ENCODE measurements at regions not wholly inside any gene's neighbourhood (a gene's known extent, or its start where the extent isn't known, plus 50 kb on each side); places are given as distances from the start of the nearest gene placed in this dataset.
"Not testable (repeated sequence)": the region's sequence is repeated elsewhere in the genome, so short reads cannot be mapped to it uniquely, and the experiment has no call there.

DNA sequence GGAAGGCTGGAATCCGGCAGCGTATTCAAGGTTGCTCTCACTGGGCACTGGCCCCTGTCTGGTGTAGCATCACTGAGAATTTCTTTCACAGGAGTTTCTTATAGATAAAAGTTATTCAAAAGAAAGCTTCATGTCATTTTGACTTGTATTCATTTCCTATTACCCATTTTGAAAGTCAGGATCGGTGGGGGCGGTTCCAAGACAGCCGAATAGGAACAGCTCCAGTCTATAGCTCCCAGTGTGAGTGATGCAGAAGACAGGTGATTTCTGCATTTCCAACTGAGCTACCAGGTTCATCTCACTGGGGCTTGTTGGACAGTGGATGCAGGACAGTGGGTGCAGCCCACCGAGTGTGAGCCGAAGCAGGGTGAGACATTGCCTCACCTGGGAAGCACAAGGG is 51.5 kb upstream of the CDC42EP3 start:
- H3K4me3 ChIP-seq (ENCODE audit: low read length); DNase-seq (ENCODE audit: low read depth): not testable (repeated sequence)

DNA sequence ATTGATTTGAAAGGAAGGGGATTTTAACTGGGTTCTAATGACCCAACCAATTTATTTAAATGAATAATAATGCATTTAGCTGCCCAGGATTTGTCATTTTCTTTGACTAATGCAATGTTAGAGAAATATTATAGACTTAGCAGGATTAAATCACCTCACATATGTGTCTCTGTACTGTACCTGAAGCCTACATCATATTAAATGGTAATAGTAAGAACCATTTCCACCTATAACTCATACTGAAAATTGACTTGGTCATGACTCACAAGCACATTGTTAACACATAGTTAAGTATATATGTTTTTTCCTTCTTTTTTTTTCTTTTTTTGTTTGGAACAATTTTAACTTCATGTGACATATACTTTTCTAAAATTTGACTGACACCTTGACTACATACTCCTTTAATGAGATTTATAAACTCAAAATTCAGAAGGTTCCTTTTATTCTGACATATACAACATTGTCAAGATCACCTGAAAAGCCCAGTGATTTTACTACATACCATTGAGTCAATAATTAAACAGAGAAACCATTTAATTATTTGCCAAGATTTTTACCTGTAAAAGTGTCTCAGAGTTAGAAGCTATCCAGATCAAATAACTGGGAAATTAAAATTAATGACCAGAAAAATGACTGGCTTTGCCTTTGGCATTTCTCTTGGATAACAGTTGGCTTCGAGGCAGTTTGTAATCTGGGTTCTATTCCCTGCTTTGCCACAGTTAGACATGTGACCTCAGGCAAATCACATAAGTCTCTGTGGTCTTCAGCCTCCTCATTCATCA is 58.8 kb upstream of the CDC42EP3 start:
- H3K4me3 ChIP-seq (ENCODE audit: low read length), result no peak overlapping the region
- TF ChIP-seq, protein P1, sequence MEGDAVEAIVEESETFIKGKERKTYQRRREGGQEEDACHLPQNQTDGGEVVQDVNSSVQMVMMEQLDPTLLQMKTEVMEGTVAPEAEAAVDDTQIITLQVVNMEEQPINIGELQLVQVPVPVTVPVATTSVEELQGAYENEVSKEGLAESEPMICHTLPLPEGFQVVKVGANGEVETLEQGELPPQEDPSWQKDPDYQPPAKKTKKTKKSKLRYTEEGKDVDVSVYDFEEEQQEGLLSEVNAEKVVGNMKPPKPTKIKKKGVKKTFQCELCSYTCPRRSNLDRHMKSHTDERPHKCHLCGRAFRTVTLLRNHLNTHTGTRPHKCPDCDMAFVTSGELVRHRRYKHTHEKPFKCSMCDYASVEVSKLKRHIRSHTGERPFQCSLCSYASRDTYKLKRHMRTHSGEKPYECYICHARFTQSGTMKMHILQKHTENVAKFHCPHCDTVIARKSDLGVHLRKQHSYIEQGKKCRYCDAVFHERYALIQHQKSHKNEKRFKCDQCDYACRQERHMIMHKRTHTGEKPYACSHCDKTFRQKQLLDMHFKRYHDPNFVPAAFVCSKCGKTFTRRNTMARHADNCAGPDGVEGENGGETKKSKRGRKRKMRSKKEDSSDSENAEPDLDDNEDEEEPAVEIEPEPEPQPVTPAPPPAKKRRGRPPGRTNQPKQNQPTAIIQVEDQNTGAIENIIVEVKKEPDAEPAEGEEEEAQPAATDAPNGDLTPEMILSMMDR (IDR thresholded peaks at IDR 0.05; ENCODE audit: insufficient read depth, low read depth, low read length, missing control alignments), result no peak
- DNase-seq (ENCODE audit: low read depth), result peak; percentile 5

DNA sequence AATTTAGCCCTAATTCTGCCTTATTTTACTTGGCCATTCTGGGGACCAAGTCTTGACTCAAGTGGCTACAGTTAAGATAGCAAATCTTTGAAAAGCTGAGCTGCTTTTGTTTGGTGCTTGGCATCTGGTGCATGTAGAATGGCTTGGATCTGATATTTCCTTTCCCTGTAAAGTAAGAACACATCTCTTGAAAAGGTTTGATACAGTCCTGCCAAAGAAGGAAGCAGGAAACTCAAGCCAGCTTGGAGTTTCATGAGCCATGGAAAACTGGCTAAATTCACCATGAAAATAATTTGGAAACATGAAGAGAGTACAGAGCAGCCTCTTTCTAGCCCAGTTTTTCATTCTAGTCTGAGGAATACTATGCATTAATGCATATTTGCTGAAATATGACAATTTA is 61.0 kb upstream of the CDC42EP3 start:
- not testable (repeated sequence) for DNase-seq (ENCODE audit: low read depth); H3K4me3 ChIP-seq (ENCODE audit: low read length)

DNA sequence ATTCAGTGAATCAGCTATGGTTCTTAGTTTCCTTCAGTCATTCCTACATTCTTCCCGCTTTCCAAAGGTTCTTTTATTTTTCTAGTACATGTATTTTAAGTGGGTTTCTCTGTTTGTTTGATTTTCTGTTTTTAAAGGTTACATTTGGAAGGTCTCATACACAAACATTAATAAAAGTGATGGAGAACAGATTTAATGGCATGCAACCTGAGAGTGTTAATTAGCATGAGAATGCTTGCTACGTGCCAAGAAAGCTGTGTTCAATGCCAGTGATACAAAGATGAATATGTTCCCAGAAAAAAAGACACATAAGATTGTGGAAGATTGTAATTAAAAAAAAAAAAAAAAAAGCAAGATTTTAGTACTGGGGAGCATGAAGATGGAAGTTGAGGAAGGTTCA is 61.8 kb upstream of the CDC42EP3 start:
- H3K4me3 ChIP-seq (ENCODE audit: low read length), result no peak overlapping the region
- no peak for DNase-seq (ENCODE audit: low read depth)
- TF ChIP-seq, protein P1 (IDR thresholded peaks at IDR 0.05; ENCODE audit: insufficient read depth, low read depth, low read length, missing control alignments), result no peak

DNA sequence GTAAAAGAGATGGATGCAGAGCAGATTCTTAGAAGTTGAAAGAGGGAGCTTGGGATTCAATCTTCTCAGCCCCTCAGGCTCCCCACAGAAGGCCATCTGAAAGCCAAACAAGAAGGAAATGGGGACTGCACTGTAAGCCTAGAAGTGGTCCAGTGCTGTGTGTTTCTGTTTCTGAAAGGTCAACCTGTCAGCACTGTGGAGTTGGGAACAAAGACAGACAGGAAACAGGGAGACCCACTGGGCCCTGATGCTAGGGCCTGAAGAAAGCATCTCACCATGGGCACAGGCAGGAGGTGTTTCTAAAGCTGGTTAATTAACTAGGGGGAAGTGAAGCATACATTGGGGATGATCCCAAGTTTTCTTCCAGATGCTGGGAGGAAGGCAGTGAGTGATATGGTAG is 62.5 kb upstream of the CDC42EP3 start:
- not testable (repeated sequence) for H3K4me3 ChIP-seq (ENCODE audit: low read length); DNase-seq (ENCODE audit: low read depth)

DNA sequence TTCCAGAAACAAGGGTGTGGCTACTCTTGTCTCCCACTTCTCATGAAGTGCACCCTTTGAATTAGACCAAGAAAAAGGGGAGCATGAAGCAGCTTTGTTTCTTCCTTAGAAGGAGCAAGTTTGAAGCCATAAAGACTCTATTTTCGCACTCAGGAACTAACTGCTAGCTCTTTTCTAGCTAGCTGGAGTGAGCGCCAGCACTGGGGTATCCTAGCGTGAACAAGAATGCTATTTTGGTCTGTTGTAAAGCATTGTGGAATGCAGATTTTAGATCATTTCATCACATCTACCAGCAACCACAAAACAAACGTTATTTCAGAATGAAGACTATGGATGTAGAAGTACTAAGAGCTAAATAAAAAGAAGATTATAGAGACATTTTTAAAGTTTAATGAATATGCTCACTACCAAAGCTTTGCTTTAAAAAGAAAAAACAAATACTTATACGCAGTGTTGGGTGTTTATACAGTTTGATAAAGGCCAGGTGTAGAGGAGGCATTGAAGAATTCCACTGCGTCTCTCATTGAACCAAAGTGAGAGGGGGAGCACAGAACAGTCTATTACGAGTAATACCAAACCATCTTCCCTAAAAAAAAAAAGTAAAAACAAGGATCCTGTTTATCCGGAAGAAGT is 63.6 kb upstream of the CDC42EP3 start:
- not testable (repeated sequence) for H3K4me3 ChIP-seq (ENCODE audit: low read length); DNase-seq (ENCODE audit: low read depth)

DNA sequence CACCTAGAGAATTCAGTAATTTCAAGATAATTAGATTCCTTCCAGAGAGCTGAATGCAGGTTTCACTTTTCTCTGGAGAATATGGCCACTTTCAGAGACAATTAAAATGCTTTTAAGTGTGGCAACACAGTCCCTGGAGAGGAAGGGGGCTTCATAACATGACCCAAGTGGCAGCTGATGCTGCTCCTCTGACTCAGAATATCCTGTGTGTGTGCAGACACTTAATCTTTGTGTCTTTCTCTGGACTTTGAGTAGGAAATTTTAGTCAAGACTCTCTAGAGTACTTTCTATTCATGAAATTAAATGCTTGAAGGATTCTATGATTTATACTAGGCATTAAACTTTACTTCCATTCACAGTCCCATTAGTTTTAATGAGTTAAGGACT is 64.1 kb upstream of the CDC42EP3 start:
- not testable (repeated sequence) for H3K4me3 ChIP-seq (ENCODE audit: low read length); DNase-seq (ENCODE audit: low read depth)

DNA sequence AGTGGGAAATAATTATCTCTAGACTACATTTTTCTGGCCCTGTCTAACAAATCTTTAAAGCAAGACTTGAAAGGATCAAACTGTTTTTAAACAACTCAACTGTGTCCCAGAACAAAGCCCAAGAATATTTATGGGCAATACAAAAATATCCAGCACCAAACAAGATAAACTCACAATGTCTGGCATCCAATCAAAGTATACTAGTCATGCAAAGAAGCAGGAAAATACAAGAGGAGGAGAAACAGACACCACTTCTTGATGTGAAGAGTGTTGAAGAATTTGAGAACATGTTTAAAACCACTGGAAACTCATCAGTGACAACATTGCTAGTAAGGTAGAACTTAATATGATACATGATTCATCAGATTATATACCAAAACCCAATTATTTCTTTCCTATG is 66.1 kb upstream of the CDC42EP3 start:
- TF ChIP-seq, protein P1 (IDR thresholded peaks at IDR 0.05; ENCODE audit: insufficient read depth, low read depth, low read length, missing control alignments), result no peak
- no peak for DNase-seq (ENCODE audit: low read depth)
- H3K4me3 ChIP-seq (ENCODE audit: low read length), result no peak overlapping the region

DNA sequence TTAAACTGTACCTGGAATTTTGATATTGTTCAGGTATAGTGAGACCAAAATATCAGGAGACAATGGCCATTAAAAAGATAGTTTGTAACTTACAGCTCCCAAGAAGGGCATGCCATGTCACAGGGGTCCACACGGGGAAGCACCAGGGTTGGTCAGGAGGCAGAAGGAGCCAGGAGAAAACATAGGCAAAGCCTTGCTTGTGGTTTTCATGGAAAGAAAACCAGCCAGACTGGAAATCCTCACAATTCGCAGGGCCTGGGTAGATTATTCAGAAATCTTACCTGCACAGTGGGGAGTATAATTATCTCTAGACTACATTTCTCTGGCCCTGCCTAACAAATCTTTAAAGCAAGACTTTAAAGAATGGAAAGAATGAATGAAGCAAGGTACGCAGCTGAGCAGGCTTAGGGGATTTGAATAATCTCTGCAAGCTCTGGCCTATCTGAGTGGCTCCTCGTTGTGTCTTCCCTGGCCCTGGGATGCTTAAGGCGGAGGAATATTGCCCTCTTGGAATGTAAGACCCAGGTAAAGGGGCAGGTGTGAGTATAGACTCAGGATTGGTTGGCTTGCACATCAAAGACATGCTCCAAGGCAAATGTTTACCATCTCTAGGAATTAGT is 66.9 kb upstream of the CDC42EP3 start:
- TF ChIP-seq, protein P1 (IDR thresholded peaks at IDR 0.05; ENCODE audit: insufficient read depth, low read depth, low read length, missing control alignments), result no peak
- DNase-seq (ENCODE audit: low read depth), result no peak

More for the DNA sequence above, 66.9 kb upstream of the CDC42EP3 start:
- no peak overlapping the region for H3K4me3 ChIP-seq (ENCODE audit: low read length)

Data from epithelial cell of esophagus (primary cell).